AG04450 (cell line): ENCODE measurements at regions not wholly inside any gene's neighbourhood (a gene's known extent, or its start where the extent isn't known, plus 50 kb on each side); places are given as distances from the start of the nearest gene placed in this dataset.

Experiments used
- CTCF ChIA-PET: fragments of 300-600, 350-600 bp; formaldehyde crosslinking; extraction: SDS; loops from one replicate; lab custom pipeline; 2022; ENCODE audit warnings: antibody characterized with exemption, inconsistent platforms; lab: Charles Lee
- POLR2A ChIA-PET: fragments of 350-600 bp; formaldehyde crosslinking; extraction: SDS; loops from one replicate; lab custom pipeline; 2021; ENCODE audit warnings: antibody characterized with exemption, inconsistent platforms; lab: Yijun Ruan, JAX
- DNase-seq: peaks from one replicate; pipeline ENCODE4 v3.0.0-alpha.2; 2011; ENCODE audit warnings: low read depth, low spot score
- H3K27ac ChIP-seq: one replicate; pipeline ENCODE4 v1.5.1; 2012; ENCODE audit warnings: low read depth, low read length, control low read depth
- H3K27me3 ChIP-seq: one replicate; pipeline ENCODE4 v1.6.0; 2012; ENCODE audit warnings: low read length; ENCODE audit not compliant: control insufficient read depth, insufficient read depth
- H3K4me3 ChIP-seq: 2 replicates; pipeline ENCODE4 v1.5.1; 2011; ENCODE audit warnings: mild to moderate bottlenecking, low read depth, low read length, control low read depth
- H3K9me3 ChIP-seq: 2 replicates; pipeline ENCODE4 v1.5.1; 2012; ENCODE audit warnings: low read length; ENCODE audit not compliant: control insufficient read depth, insufficient read depth
- CTCF ChIP-seq: IDR thresholded peaks from 2 replicates; pipeline ENCODE4 v1.5.1; 2011; ENCODE audit warnings: low read depth, low read length, control low read depth, inconsistent platforms

DNA sequence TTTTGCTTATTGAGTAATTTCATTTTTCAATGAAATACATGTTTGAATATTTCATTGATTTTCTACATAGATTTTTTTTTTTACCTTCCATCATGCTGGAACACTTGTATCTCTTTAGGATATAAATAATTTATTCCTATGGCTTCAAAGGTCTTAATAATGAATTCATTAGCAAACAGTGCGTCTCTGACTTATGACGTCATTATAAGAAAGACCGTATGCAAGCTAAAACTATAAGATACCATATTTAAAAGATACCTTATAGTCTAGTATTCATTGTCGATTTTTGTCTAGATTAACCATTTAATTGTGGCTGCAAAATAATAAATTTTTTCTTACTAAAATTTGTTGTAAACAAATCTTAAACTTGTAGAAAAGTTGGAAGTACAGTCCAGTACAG is 187.7 kb upstream of the CHD1 start:
- Histone ChIP-seq H3K27ac (no peak overlapping the region), H3K27me3 (no peaks in the 10 kb centered on the region), H3K4me3 (no peak overlapping the region), H3K9me3 (no peaks in the 10 kb centered on the region)
- POLR2A ChIA-PET, result no interaction called here
- TF ChIP-seq CTCF, result no peak
- no peak for DNase-seq
- CTCF ChIA-PET, result interaction anchor here (2.6 kb wide), 1 partner anchor 12 kb away, joined by 21 read pairs; no protein-coding TSS in a partner anchor

- DNase-seq, result no peak
- H3K27me3 ChIP-seq, result no peaks in the 10 kb centered on the region
- H3K9me3 ChIP-seq, result no peaks in the 10 kb centered on the region
- no peak overlapping the region for H3K27ac ChIP-seq
- CTCF ChIA-PET, result no interaction called here
- H3K4me3 ChIP-seq, result no peak overlapping the region
- POLR2A ChIA-PET, result no interaction called here
- TF ChIP-seq CTCF, result no peak
Measured at GRCh38 chr5:99109894-99110293, 181.1 kb upstream of the CHD1 start.

DNA sequence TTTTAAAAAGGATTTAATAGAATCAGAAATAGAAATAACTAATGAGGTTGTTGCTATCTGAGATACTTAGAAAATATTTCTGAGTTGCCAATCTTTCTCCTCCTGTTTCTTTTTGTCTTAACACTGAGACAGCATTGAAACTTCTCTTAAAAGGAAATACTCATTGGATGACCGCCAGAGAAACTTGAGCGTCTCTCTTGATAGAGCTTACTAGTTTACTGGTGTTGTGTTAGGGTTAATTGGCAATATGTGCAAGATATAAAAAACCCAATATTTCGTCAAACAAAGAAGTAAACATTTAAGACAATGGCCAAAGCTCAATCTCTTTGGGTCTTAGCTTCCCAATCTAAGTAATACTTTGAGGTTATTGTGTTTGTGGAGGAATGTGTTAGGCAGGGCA is 176.4 kb upstream of the CHD1 start:
- no peak for TF ChIP-seq CTCF
- H3K27ac ChIP-seq, result no peak overlapping the region
- no peaks in the 10 kb centered on the region for H3K9me3 ChIP-seq
- no peak for DNase-seq
- no peaks in the 10 kb centered on the region for H3K27me3 ChIP-seq
- ChIA-PET POLR2A (no interaction called here), CTCF (interaction anchor here (0.6 to 2.1 kb wide), 20 partner anchors 8 to 1915 kb away, joined by 3 to 21 read pairs (median 5); no protein-coding TSS in a partner anchor)
- H3K4me3 ChIP-seq, result no peak overlapping the region

- peak; percentile 2 for DNase-seq
- Histone ChIP-seq H3K4me3 (no peak overlapping the region), H3K9me3 (no peaks in the 10 kb centered on the region), H3K27ac (no peak overlapping the region), H3K27me3 (no peaks in the 10 kb centered on the region)
- CTCF ChIA-PET, result interaction anchor here (0.6 to 2.1 kb wide), 21 partner anchors 9 to 1914 kb away, joined by 3 to 21 read pairs (median 5); no protein-coding TSS in a partner anchor
- POLR2A ChIA-PET, result no interaction called here
- TF ChIP-seq CTCF, result peak; percentile 60
Measured at GRCh38 chr5:99104538-99105132, 175.8 kb upstream of the CHD1 start.

GRCh38 chr5:99102073-99102697 is 173.4 kb upstream of the CHD1 start:
- Histone ChIP-seq H3K9me3 (no peaks in the 10 kb centered on the region), H3K27ac (no peak overlapping the region), H3K4me3 (no peak overlapping the region), H3K27me3 (no peaks in the 10 kb centered on the region)
- CTCF ChIA-PET, result no interaction called here
- POLR2A ChIA-PET, result no interaction called here
- no peak for TF ChIP-seq CTCF
- DNase-seq, result no peak
